ENCODE measurements at regions not wholly inside any gene's neighbourhood (a gene's known extent, or its start where the extent isn't known, plus 50 kb on each side); places are given as distances from the start of the nearest gene placed in this dataset.

- TF ChIP-seq CHD7 (IDR thresholded peaks at IDR 0.05; ENCODE audit: insufficient replicate concordance, low read length) (no peak), BCL11A (IDR thresholded peaks at IDR 0.05; ENCODE audit: low read depth in 2 of 2, low read length in 2 of 2) (no peak), TAF1 (IDR thresholded peaks at IDR 0.05; ENCODE audit: low read depth, low read length) (no peak), TBP (IDR thresholded peaks at IDR 0.05; ENCODE audit: low read depth, low read length) (no peak)
Observed at GRCh38 chr13:76820759-76821158, 65.4 kb downstream of the KCTD12 start (continued).

All from H1 (cell line).